ENCODE measurements at regions not wholly inside any gene's neighbourhood (a gene's known extent, or its start where the extent isn't known, plus 50 kb on each side); places are given as distances from the start of the nearest gene placed in this dataset.

GRCh38 chr12:59927032-59927431, 331.2 kb downstream of the SLC16A7 start:
- no peak for TF ChIP-seq CTCF (IDR thresholded peaks at IDR 0.05; ENCODE audit: extremely low read depth, missing control alignments)
- no peak for DNase-seq (ENCODE audit: low spot score)

GRCh38 chr12:59928416-59928815, 332.6 kb downstream of the SLC16A7 start:
- DNase-seq (ENCODE audit: low spot score), result no peak
- TF ChIP-seq CTCF (IDR thresholded peaks at IDR 0.05; ENCODE audit: extremely low read depth, missing control alignments), result no peak

GRCh38 chr12:59929110-59929509, 333.3 kb downstream of the SLC16A7 start:
- no peak for TF ChIP-seq CTCF (IDR thresholded peaks at IDR 0.05; ENCODE audit: extremely low read depth, missing control alignments)
- DNase-seq (ENCODE audit: low spot score), result no peak

GRCh38 chr12:59934486-59934885, 338.7 kb downstream of the SLC16A7 start:
- DNase-seq (ENCODE audit: low spot score), result no peak
- TF ChIP-seq CTCF (IDR thresholded peaks at IDR 0.05; ENCODE audit: extremely low read depth, missing control alignments), result no peak

- DNase-seq (ENCODE audit: low spot score), result no peak
These were observed 340.7 kb downstream of the SLC16A7 start for GRCh38 chr12:59936534-59936933.

GRCh38 chr12:59937148-59937547, 341.3 kb downstream of the SLC16A7 start:
- TF ChIP-seq CTCF (IDR thresholded peaks at IDR 0.05; ENCODE audit: extremely low read depth, missing control alignments), result no peak
- no peak for DNase-seq (ENCODE audit: low spot score)

More at GRCh38 chr12:59936534-59936933, 340.7 kb downstream of the SLC16A7 start:
- TF ChIP-seq CTCF (IDR thresholded peaks at IDR 0.05; ENCODE audit: extremely low read depth, missing control alignments), result no peak

GRCh38 chr12:59938190-59938962, 342.5 kb downstream of the SLC16A7 start:
- DNase-seq (ENCODE audit: low spot score), result no peak
- no peak for TF ChIP-seq CTCF (IDR thresholded peaks at IDR 0.05; ENCODE audit: extremely low read depth, missing control alignments)

Data from GM20000 (cell line).